ENCODE measurements at regions not wholly inside any gene's neighbourhood (a gene's known extent, or its start where the extent isn't known, plus 50 kb on each side); places are given as distances from the start of the nearest gene placed in this dataset.

DNA sequence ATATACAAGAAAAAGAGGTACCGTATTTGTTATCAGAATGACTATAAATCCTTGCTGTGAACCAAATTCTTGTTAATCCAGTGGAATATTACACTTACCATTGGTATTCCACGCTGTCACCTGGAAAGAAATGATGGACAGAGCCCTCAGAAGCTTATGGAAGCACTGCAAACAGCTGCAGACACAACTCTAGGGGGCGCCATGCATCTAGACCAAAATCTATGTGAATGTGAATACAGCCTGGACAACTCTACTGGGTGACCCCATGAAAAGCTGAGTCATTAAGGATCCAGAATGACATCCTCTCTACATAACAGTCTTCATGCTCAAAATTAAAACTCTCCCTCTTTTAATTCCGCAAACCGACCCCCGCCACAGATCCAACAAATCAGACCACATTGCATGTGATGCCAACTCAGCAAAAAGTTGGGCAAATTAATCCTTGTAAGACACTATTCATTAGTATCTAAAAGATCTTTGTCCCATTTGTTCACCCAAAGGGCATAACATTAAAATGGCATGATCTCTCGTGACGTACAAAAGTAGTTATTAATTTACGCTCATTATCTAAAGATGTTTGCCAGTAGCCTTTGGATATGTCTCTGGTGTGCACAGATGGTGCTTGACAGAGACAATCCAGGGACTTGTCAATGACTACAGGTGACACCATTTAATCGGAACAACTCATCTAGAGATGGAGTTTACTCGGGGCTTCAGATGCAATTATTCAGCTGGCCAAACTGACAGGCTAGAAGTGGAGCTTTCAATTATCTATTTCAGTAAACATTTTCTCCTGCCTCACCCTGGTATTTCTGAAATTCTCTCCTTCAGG is 552.7 kb upstream of the PSMD7 start:
- DNase-seq (ENCODE audit: low read depth) = no peak

DNA sequence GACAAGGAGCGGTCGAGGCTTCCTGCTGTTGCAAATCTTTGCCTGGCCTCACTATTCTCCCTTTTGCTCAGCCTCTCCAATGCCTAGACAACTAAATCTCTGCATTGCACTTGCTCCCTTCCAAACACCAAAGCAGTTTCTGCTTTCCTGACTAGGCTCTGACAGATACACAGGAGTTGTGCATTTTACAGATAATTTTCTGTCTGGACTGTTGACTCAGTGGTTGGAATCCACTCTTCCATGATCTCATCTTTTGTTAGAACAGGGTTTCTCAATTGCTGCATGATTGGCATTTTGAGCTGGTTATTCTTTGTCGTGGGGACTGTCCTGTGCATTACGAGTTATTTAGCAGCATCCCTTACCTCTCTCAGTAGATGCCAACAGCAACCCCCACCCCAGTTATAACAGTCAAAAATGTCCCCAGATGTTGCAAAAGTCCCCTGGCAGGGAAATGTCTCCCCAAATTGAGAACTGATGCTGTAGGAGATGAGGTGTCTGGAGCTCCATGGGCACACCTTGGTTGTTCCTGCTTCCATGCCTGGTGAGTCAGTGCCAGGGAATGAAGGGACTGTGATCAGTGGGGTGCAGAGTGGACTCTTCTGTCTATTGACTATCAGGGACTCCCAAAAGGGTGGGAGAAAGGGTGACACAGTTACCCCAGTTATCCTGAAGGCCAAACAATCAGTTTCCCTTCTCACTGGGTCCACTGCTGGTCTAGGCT is 557.4 kb upstream of the PSMD7 start:
- DNase-seq (ENCODE audit: low read depth) = no peak

DNA sequence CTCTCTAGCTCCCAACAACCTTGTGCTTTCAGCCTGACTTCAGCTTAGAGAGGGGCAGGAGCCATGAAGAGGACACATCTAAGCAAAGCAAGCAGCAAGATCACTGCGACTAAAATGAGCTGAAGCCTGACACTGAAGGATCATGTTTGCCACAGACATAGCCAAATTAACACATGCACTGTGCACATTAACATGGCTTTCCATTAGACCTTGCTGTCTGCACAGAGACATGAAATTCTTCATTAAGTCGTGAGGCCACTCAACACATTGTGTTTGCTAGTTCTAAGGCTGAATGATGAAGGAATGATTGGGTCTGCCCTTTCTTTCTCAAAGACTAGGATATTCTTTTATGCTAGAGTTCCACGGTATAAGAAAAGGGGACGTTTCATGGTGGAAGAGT is 558.3 kb upstream of the PSMD7 start:
- no peak for DNase-seq (ENCODE audit: low read depth)

DNA sequence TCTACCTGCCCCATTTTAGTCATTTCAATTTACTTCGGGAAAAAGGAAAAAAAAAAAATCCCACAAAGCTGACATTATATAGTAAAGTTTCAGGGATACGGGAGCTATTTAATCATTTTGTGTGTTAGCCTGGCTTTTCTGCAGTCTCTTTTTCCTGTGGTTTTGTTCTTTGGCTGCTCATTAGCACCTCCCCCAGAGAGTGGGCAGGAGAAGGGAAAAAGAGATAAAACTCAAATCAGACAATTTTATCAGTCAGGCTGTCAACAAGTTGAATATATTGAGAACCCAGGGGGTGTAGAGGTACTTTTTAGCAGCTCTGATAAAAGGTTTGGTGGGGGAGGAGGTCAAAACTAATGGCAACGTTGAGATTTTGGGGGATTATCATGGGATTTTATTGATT is 559.0 kb upstream of the PSMD7 start:
- DNase-seq (ENCODE audit: low read depth) = no peak

DNA sequence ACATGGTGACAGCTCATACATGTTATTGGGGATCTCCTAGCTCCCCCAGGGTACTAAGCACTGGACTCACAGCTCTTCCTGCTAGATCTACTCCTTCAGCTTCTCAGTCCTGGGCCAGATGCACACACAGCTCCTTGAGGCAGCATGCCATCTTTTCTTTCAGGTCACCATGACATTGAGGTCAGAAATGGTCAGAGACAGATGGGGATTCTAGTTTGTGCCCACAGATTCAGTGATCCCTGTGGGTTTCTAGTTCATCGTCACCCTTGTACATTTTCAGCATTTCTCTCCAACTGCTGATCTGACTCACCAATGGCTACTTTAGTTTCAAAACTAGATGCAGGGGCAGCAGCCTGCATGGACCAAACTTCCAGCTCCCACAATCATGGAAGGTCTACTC is 560.7 kb upstream of the PSMD7 start:
- no peak for DNase-seq (ENCODE audit: low read depth)

DNA sequence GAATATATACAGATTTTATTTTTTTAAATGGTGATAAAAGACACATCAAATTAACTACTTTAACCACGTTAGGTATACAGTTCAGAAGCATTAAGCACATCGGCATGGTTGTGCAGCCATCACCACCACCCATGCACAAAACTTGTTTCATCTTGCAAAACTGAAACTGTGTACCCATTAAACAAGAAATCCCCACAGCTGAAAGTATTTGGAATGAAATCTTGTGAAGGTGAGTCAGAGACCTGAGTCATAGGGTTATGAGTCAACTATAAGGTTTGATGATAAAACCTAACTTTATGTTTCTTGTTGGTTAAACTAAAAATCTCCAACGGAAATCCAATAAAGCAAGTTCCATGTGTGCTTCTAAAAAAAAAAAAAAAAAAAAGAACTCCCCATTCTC is 561.6 kb upstream of the PSMD7 start:
- no peak for DNase-seq (ENCODE audit: low read depth)

DNA sequence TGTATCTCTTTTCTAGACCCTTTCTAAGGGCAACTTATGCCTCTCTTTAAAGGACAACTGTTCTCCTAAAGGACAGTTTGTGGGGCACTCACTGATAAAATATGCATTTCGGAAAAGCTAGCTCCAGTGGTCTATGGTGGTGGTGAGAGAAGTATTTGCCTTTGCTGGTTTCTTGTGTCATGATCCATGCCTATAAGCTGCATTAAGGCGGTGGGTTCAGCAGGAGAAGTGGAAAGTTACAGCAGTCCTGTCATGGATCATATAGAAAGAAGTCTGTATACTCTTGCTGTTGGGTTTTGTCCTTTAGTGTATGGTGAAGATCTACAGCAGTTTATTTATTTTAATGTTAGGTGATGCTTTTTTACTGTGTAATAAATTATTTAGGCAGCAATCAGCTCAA is 563.9 kb upstream of the PSMD7 start:
- DNase-seq (ENCODE audit: low read depth) = no peak

DNA sequence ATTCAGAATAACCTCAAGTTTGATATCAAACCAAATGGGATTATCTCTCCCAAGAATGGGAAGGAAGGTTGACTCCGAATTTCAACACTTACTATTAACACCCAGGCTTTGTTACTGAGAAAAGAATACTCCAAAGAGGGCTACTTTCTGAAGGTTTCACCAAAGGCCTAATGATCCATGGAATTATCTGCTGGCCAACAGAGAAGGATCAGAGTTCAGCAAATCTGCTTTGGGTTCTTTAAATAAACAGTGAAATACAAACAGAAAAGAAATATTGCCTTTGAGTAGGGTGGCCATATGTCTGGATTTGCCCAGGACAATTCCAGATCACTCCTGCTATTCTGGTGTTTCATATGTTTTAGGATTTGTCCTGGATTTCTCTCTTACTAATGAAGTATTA is 564.5 kb upstream of the PSMD7 start:
- DNase-seq (ENCODE audit: low read depth) = no peak

DNA sequence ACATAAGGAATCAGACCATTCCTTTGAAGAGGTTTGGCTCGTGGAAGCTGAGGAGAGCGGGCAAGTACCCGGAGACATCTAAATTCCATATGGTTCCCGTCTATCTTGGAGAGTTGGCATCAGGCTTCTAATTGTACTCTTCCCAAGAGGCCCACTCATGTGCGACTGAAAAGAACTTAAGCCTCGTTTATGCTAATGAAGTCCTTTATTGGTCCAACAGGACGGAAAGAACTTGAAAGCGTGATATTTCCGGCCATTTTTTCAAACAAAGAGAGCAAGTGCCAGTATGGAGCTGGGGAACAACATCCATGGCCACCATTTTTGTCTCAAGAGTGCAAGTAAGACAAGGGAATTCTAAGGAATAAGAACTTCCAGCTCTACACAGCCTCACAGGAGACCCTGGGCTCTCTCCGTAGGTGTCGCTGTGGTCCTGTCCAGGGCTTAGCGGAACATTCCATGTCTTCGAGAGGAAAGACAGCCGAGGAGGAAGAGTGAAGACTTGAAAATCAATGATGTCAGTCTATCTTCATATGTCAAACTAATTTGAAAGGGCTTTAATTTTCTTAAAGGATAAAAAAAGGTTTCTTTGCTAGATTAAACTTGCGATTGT is 566.0 kb upstream of the PSMD7 start:
- DNase-seq (ENCODE audit: low read depth) = no peak

DNA sequence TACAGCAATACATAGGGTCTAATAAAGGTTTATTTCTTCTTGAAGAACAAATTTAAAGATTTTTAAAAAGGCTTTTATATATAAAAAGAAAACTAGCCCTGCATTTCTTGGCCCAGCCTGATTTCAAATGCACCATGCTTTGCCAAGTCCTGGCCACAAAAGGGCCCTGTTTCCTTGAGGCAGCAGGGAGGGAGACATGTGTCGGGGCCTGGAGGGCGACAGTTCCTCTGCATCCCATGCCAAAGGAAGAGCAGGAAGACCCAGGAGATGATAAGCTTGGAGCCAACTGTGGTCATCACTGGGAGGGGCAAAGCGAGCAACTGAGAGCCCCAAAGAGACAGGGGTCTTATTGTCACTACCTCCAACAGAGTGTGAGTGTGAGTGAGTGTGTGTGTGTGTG is 571.5 kb upstream of the PSMD7 start:
- DNase-seq (ENCODE audit: low read depth) = no peak

DNA sequence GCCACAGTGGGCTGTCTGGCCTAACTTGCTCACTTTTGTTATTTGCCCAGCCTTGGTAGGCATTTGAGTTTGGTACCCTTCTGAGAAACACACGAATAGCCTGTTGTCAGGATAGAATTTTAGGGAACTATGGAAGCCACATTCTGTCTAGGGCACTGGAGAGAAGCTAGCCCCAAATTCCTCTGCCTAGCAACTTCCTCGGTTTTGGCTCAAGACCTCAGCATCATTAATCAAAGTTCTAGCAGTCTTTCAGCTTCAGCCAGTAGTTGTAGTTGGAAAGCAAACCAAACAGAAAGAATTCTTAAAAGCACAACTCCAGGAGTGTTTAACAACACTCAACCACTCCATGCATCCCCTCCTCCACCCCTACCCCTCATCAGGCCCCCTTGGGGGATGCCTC is 572.1 kb upstream of the PSMD7 start:
- no peak for DNase-seq (ENCODE audit: low read depth)

DNA sequence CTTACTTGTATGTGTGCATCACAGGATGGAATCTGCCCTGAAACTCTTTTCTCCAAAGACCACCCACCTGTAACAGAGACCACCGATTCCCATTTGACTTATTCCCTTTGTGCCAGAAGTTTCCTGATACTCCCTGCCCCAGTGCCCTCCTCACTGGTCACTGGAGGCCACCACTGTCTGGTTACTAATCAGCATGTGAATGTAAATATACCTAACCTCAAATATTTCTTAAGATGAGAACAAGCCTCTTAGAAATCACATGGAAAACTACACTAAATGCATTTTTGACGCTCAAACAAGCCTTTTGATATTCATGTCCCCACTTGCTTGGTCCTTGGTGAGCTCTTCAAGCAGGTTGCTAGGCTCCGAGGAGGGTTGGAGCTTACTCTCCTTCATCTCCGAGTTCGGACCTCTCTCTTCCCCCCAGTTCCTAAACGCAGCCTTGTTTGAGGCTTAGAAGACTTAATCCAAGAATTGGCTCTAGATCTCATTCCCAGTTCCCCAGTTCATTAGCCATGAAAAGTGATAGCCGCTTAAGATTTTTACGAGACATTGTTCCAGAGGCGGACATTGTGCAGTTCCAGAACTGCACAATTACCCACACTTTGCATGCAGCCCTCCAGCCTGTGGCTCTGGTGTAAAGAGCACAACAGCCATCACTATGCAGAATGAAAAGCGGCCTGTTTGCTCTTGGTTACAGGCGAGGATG is 579.2 kb upstream of the PSMD7 start:
- DNase-seq (ENCODE audit: low read depth) = no peak

DNA sequence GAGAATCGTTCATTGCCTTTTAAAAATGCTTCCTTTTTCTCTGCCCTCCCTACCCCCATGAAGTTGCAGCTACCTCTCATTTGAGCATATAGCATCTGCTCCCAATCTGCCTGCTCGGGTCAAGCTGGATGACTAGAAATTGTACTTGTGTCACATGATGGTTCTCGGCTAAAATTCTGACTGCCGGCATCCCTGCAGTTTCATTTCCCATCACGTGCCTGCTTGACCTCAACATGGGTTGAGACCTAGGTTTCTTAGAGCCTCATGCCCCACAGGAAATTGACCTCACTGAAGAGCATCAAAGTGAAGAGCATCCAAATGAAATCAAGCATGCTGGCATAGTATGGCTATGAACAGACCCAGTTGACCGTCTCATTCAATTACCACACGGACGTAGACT is 581.6 kb upstream of the PSMD7 start:
- DNase-seq (ENCODE audit: low read depth) = no peak

DNA sequence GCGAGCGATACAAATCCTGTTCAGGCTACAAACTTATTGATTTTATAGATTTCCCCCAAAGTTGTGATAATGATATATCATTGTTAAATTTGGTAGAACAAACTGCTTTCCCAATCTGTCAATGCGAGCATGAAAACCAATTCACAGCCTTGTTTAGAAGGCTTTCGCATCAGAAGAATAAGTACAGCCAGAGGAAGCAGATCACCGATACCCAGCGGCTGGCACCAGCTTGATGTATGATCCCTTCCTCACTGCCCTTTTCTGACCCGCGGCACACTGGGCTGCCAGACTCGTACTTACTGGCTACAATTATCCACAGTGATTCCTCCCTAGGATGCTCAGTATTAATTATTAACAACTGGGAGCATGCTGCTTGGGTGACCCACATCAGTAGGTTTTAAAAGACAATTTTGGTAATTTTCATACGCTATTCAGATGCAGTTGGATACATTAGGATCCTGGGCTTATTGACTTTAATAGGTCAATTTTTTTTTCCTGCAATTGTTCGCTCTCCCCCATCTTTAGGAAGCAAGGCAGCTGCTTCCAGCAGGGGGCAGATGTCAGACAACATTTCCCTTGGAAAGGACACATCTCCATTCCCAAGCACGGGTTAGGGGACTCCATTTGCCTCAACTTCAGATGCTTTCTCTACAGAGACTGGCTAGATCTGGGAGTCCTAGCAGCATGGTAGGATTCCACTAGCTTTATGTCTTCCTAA is 582.7 kb upstream of the PSMD7 start:
- no peak for DNase-seq (ENCODE audit: low read depth)

DNA sequence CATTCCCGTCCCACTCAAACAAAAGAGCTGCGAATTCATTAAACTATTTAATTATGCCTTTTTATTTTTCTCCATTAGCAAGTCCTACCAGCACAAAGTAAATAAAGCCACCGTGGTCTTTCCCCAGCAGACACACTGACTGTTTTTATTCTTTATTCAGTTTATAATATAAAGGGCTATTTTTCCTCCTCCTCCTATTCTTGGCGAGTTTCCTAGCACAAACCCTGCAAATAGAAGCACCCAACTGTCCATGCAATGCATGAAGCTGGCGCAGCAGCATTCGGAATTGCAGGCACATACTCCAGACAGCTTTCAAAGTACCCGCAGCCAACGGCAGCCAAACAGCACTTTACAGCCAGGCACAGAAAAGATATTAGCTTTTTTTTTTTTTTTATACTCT is 583.4 kb upstream of the PSMD7 start:
- DNase-seq (ENCODE audit: low read depth) = no peak

DNA sequence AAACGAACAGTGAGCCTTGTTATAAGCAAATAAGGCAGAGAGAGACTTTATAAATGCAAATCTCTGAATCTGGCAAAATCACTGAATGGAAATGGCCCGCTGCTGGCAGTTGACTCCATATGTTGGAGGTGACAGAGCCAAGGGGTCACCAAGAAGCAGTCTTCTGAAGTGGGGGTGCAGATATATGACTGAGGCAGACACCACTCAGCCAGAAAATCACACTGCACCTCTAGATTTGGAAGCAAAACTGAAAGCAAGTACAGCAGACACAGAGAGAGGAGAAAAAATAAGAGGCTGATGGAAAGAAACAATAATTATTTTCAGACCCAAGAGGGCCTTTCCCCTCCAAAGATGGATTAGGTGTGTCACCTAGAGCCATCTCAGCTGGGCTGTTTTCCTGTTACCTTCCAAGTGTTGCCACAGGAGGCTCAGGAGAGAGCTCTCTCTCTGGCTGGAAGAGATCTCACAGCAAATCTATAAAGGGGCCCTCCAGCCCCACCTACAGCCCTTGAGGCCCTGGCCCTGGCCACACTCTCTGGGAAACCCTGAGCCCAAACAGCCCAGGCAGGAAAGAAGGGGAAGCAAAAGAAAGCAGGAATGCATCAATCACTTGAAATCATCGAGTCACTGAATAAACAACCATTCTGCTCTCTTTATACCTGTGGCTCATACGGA is 585.1 kb upstream of the PSMD7 start:
- no peak for DNase-seq (ENCODE audit: low read depth)

DNA sequence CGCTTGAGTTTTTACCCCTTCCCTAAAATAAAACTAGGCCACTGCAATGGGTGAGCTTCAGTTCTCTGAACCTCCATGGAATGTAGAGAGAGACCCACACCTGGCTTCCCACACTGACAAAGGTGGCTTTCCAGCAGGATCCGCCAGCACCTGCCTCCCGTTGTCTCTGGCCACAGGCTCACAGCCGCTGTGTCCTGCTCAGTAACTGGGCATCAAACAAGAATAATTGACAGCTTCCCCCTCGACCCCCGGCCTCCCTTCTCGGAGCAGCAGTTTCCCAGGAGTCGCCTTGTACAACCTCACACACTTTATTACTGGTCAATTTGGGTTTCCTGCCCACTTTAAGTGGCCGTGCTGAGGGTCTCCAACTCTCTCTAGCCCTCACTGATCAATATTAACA is 586.1 kb upstream of the PSMD7 start:
- no peak for DNase-seq (ENCODE audit: low read depth)

DNA sequence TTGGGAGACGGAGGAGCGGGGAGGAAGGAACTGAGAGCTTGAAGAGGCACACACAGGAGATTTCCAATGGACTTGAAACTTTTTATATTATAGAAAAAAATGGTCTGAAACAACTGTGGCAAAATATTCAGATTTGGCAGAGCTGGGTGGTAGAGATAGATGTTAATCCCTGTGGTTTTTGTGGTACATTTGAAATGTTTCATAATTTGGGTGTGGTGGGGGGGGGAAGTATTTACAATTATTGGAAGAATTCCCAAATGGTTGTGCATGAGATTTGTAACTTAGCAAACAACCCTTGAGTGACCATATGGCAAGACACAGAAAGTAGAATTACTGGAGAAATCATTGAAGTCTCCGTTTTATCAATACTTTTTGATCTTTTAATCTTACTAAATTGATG is 588.8 kb upstream of the PSMD7 start:
- no peak for DNase-seq (ENCODE audit: low read depth)

DNA sequence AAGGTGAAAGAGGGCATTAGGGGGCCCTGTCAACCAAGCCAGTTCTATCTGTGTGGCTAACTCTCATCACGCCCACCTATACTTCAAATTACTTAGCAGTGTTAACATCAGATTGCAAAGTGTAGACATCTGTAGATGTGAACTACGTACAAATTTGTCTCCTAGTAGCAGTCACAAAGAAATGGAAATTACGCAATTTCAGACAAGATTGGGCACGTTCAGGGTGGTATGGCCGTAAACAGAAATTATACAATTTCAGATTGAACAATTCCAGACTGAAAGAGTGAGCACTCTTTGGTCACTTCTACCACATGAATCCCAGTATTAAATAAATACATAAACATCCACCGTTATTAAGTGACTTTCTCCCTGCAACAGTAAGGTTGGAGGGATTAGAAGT is 592.7 kb upstream of the PSMD7 start:
- no peak for DNase-seq (ENCODE audit: low read depth)

DNA sequence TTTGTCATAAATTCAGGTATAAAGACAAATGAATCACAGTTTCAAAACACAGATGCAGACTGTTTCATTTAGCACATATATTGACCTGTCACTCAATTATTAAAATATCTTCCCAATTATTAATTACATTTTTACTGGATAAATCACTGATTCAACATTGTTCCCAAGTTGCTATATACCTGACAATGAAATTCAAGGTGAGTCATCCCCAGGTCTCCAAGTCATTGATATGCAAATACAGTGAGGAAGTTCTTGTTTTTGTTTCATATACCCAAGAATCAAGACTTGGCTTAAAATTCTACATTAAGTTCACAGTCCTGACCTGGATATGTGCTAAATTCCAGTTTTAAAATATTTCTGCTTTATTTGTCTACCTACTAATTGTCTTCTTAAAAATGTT is 599.3 kb upstream of the PSMD7 start:
- no peak for DNase-seq (ENCODE audit: low read depth)

DNA sequence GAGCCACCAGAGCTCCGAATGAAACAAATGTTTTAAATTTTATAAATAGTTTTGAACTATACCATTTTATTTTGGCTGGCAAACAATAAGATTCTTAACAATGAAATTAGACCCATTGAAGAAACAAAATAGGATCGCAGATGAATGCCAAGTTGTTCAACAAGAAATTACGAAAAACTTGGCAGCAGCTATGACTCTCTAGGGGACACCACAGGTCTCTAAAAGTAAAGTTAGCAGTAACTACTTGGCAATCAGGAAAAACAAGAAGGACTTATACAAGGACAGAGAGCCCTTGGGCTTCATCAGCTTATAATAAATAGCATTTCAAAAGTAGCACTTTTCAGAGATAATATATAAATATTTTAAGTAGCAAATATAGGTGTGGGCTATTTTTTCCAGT is 603.8 kb upstream of the PSMD7 start:
- DNase-seq (ENCODE audit: low read depth) = no peak

DNA sequence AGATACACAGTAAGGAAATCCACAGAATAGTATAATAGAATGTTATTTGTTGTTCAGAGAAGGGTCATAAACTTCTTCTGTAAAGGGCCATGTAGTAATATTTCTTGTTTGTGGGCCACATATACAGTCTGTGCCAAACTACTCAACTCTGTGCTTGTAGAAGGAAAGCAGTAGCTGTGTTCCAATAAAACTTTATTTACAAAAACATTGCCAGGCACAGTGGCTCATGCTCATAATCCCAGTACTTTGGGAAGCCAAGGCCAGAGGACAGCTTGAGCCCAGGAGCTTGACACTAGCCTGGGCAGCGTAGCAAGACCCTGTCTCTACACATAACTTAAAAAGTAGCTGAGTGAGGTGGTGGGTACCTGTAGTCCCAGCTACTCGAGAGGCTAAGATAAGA is 612.8 kb upstream of the PSMD7 start:
- DNase-seq (ENCODE audit: low read depth) = no peak
